ENCODE measurements at regions not wholly inside any gene's neighbourhood (a gene's known extent, or its start where the extent isn't known, plus 50 kb on each side); places are given as distances from the start of the nearest gene placed in this dataset.

- Histone ChIP-seq H3K4me3 (ENCODE audit: low read length) (no peak overlapping the region), H3K4me1 (ENCODE audit: control insufficient read depth, insufficient read depth, low read length) (no peaks in the 10 kb centered on the region), H3K27me3 (ENCODE audit: control insufficient read depth, insufficient read depth, low read length) (no peaks in the 10 kb centered on the region), H3K36me3 (ENCODE audit: control insufficient read depth, insufficient read depth, low read length) (no peaks in the 10 kb centered on the region), H3K9me3 (ENCODE audit: control insufficient read depth, insufficient read depth, low read length) (no peaks in the 10 kb centered on the region), H3K27ac (ENCODE audit: low read length) (no peak overlapping the region)
- Mint-ChIP-seq H3K36me3 (no peaks in the 10 kb centered on the region), H3K4me3 (no peak overlapping the region), H3K27ac (no peak overlapping the region), H3K9me3 (no peaks in the 10 kb centered on the region), H3K4me1 (no peaks in the 10 kb centered on the region), H3K27me3 (ENCODE audit: low read depth in 2 of 2) (peaks cover 0 to 4% of the 10 kb centered on the region in 2 donors)
- DNase-seq (no peak), ATAC-seq (no peak)
- WGBS (ENCODE audit: insufficient coverage) = 12% methylated on average over 11 of the region's 11 CpGs
- intact Hi-C loops (cut with micrococcal nuclease) = loop anchor here (5.0 kb wide), 2 partner anchors 1482 to 1757 kb away; no protein-coding TSS in a partner anchor
- TF ChIP-seq CTCF (IDR thresholded peaks at IDR 0.05) = no peak
Measured at GRCh38 chr12:130014485-130014807, 110.6 kb upstream of the TMEM132D start.

GRCh38 chr12:130016194-130016593 is 112.4 kb upstream of the TMEM132D start:
- Mint-ChIP-seq H3K27me3 (ENCODE audit: low read depth in 2 of 2) (peaks cover 0 to 4% of the 10 kb centered on the region in 2 donors), H3K27ac (no peak overlapping the region), H3K9me3 (no peaks in the 10 kb centered on the region), H3K4me1 (no peaks in the 10 kb centered on the region), H3K36me3 (no peaks in the 10 kb centered on the region), H3K4me3 (no peak overlapping the region)
- H3K9me3 ChIP-seq (ENCODE audit: control insufficient read depth, insufficient read depth, low read length) = no peaks in the 10 kb centered on the region
- H3K4me1 ChIP-seq (ENCODE audit: control insufficient read depth, insufficient read depth, low read length) = no peaks in the 10 kb centered on the region
- H3K36me3 ChIP-seq (ENCODE audit: control insufficient read depth, insufficient read depth, low read length) = no peaks in the 10 kb centered on the region
- intact Hi-C loops (cut with micrococcal nuclease) = no loop called here
- no peaks in the 10 kb centered on the region for H3K27me3 ChIP-seq (ENCODE audit: control insufficient read depth, insufficient read depth, low read length)
- H3K4me3 ChIP-seq (ENCODE audit: low read length) = no peak overlapping the region
- ATAC-seq = no peak
- whole genome bisulfite sequencing (ENCODE audit: insufficient coverage) = 78% methylated on average over 5 of the region's 5 CpGs
- TF ChIP-seq CTCF (IDR thresholded peaks at IDR 0.05) = no peak
- no peak for DNase-seq
- H3K27ac ChIP-seq (ENCODE audit: low read length) = no peak overlapping the region

- Histone ChIP-seq H3K27me3 (ENCODE audit: control insufficient read depth, insufficient read depth, low read length) (no peaks in the 10 kb centered on the region), H3K9me3 (ENCODE audit: control insufficient read depth, insufficient read depth, low read length) (no peaks in the 10 kb centered on the region), H3K27ac (ENCODE audit: low read length) (no peak overlapping the region), H3K36me3 (ENCODE audit: control insufficient read depth, insufficient read depth, low read length) (no peaks in the 10 kb centered on the region), H3K4me3 (ENCODE audit: low read length) (no peak overlapping the region), H3K4me1 (ENCODE audit: control insufficient read depth, insufficient read depth, low read length) (no peaks in the 10 kb centered on the region)
- no peak for ATAC-seq
- H3K27ac Mint-ChIP-seq = no peak overlapping the region
- H3K36me3 Mint-ChIP-seq = no peaks in the 10 kb centered on the region
- intact Hi-C loops (cut with micrococcal nuclease) = no loop called here
- DNase-seq = no peak
- no peak overlapping the region for H3K4me3 Mint-ChIP-seq
- peaks cover 0 to 4% of the 10 kb centered on the region in 2 donors for H3K27me3 Mint-ChIP-seq (ENCODE audit: low read depth in 2 of 2)
- H3K9me3 Mint-ChIP-seq = no peaks in the 10 kb centered on the region
- no peaks in the 10 kb centered on the region for H3K4me1 Mint-ChIP-seq
- no peak for TF ChIP-seq CTCF (IDR thresholded peaks at IDR 0.05)
- WGBS (ENCODE audit: insufficient coverage) = 91% methylated on average over 17 of the region's 17 CpGs
Measured at GRCh38 chr12:130016986-130017385, 113.2 kb upstream of the TMEM132D start.

- no peaks in the 10 kb centered on the region for H3K4me1 ChIP-seq (ENCODE audit: control insufficient read depth, insufficient read depth, low read length)
- peaks cover 0 to 4% of the 10 kb centered on the region in 2 donors for H3K27me3 Mint-ChIP-seq (ENCODE audit: low read depth in 2 of 2)
- no peak for DNase-seq
- H3K9me3 ChIP-seq (ENCODE audit: control insufficient read depth, insufficient read depth, low read length) = no peaks in the 10 kb centered on the region
- no peaks in the 10 kb centered on the region for H3K4me1 Mint-ChIP-seq
- H3K36me3 ChIP-seq (ENCODE audit: control insufficient read depth, insufficient read depth, low read length) = no peaks in the 10 kb centered on the region
- no peak for TF ChIP-seq CTCF (IDR thresholded peaks at IDR 0.05)
- no peaks in the 10 kb centered on the region for H3K27me3 ChIP-seq (ENCODE audit: control insufficient read depth, insufficient read depth, low read length)
- no peaks in the 10 kb centered on the region for H3K36me3 Mint-ChIP-seq
- H3K9me3 Mint-ChIP-seq = no peaks in the 10 kb centered on the region
- WGBS (ENCODE audit: insufficient coverage) = 73% methylated on average over 33 of the region's 34 CpGs
- ATAC-seq = no peak
- no peak overlapping the region for H3K4me3 Mint-ChIP-seq
- H3K27ac ChIP-seq (ENCODE audit: low read length) = no peak overlapping the region
- no peak overlapping the region for H3K4me3 ChIP-seq (ENCODE audit: low read length)
- H3K27ac Mint-ChIP-seq = no peak overlapping the region
- intact Hi-C loops (cut with micrococcal nuclease) = no loop called here
Measured at GRCh38 chr12:130017591-130018449, 114.0 kb upstream of the TMEM132D start.
